ENCODE measurements at regions not wholly inside any gene's neighbourhood (a gene's known extent, or its start where the extent isn't known, plus 50 kb on each side); places are given as distances from the start of the nearest gene placed in this dataset.

GRCh38 chr2:12959935-12960334, 243.2 kb downstream of the TRIB2 start:
- TF ChIP-seq EZH2 (IDR thresholded peaks at IDR 0.05; ENCODE audit: borderline replicate concordance, insufficient read depth, low read depth, low read length, poor library complexity, severe bottlenecking) (no peak), CTCF (IDR thresholded peaks at IDR 0.05) (no peak)

Data from B cell (primary cell).